ENCODE measurements at regions not wholly inside any gene's neighbourhood (a gene's known extent, or its start where the extent isn't known, plus 50 kb on each side); places are given as distances from the start of the nearest gene placed in this dataset.

- CTCF ChIA-PET: no interaction called here
- Mint-ChIP-seq H3K4me3 (no peak overlapping the region), H3K27me3 (no peaks in the 10 kb centered on the region), H3K27ac (no peak overlapping the region), H3K9me3 (ENCODE audit: low read depth) (peaks cover 2% of the 10 kb centered on the region), H3K36me3 (no peaks in the 10 kb centered on the region), H3K4me1 (no peaks in the 10 kb centered on the region)
- DNase-seq (no peak), ATAC-seq (no peak)
Observed at GRCh38 chr19:27894906-27895754, 1317.8 kb downstream of the UQCRFS1 start.

- no peak overlapping the region for H3K27ac Mint-ChIP-seq
- no peaks in the 10 kb centered on the region for H3K4me1 Mint-ChIP-seq
- H3K9me3 Mint-ChIP-seq (ENCODE audit: low read depth): peaks cover 4% of the 10 kb centered on the region
- H3K27me3 Mint-ChIP-seq: no peaks in the 10 kb centered on the region
- CTCF ChIA-PET: no interaction called here
- no peak overlapping the region for H3K4me3 Mint-ChIP-seq
- no peaks in the 10 kb centered on the region for H3K36me3 Mint-ChIP-seq
- no peak for ATAC-seq
- no peak for DNase-seq
Observed at GRCh38 chr19:27892500-27892899, 1320.5 kb downstream of the UQCRFS1 start.

- Mint-ChIP-seq H3K9me3 (ENCODE audit: low read depth) (peaks cover 4% of the 10 kb centered on the region), H3K4me1 (no peaks in the 10 kb centered on the region), H3K27me3 (no peaks in the 10 kb centered on the region), H3K27ac (no peak overlapping the region), H3K36me3 (no peaks in the 10 kb centered on the region), H3K4me3 (no peak overlapping the region)
- CTCF ChIA-PET: no interaction called here
- DNase-seq (no peak), ATAC-seq (no peak)
Observed at GRCh38 chr19:27891411-27891810, 1321.5 kb downstream of the UQCRFS1 start.

GRCh38 chr19:27890696-27891095, 1322.3 kb downstream of the UQCRFS1 start:
- Mint-ChIP-seq H3K9me3 (ENCODE audit: low read depth) (peaks cover 5% of the 10 kb centered on the region), H3K4me1 (no peaks in the 10 kb centered on the region), H3K36me3 (no peaks in the 10 kb centered on the region), H3K27ac (no peak overlapping the region), H3K27me3 (no peaks in the 10 kb centered on the region), H3K4me3 (no peak overlapping the region)
- ATAC-seq: no peak
- CTCF ChIA-PET: no interaction called here
- no peak for DNase-seq

- DNase-seq (no peak), ATAC-seq (no peak)
- H3K36me3 Mint-ChIP-seq: no peaks in the 10 kb centered on the region
- no peak overlapping the region for H3K27ac Mint-ChIP-seq
- H3K4me1 Mint-ChIP-seq: no peaks in the 10 kb centered on the region
- H3K4me3 Mint-ChIP-seq: no peak overlapping the region
- no peaks in the 10 kb centered on the region for H3K27me3 Mint-ChIP-seq
- H3K9me3 Mint-ChIP-seq (ENCODE audit: low read depth): peaks cover 7% of the 10 kb centered on the region
- CTCF ChIA-PET: no interaction called here
Observed at GRCh38 chr19:27890206-27890605, 1322.7 kb downstream of the UQCRFS1 start.

GRCh38 chr19:27889156-27889555, 1323.8 kb downstream of the UQCRFS1 start:
- H3K36me3 Mint-ChIP-seq: no peaks in the 10 kb centered on the region
- no peak for DNase-seq
- peaks cover 7% of the 10 kb centered on the region for H3K9me3 Mint-ChIP-seq (ENCODE audit: low read depth)
- no peak overlapping the region for H3K27ac Mint-ChIP-seq
- ATAC-seq: no peak
- CTCF ChIA-PET: no interaction called here
- no peak overlapping the region for H3K4me3 Mint-ChIP-seq
- H3K27me3 Mint-ChIP-seq: no peaks in the 10 kb centered on the region
- H3K4me1 Mint-ChIP-seq: no peaks in the 10 kb centered on the region

- ATAC-seq (no peak), DNase-seq (no peak)
- Mint-ChIP-seq H3K27ac (no peak overlapping the region), H3K9me3 (ENCODE audit: low read depth) (peaks cover 7% of the 10 kb centered on the region), H3K36me3 (no peaks in the 10 kb centered on the region), H3K4me1 (no peaks in the 10 kb centered on the region), H3K27me3 (no peaks in the 10 kb centered on the region), H3K4me3 (no peak overlapping the region)
- CTCF ChIA-PET: no interaction called here
Observed at GRCh38 chr19:27887946-27888345, 1325.0 kb downstream of the UQCRFS1 start.

GRCh38 chr19:27885359-27885758, 1327.6 kb downstream of the UQCRFS1 start:
- Mint-ChIP-seq H3K4me1 (no peaks in the 10 kb centered on the region), H3K36me3 (no peaks in the 10 kb centered on the region), H3K27ac (no peak overlapping the region)

GRCh38 chr19:27884376-27884775, 1328.6 kb downstream of the UQCRFS1 start:
- CTCF ChIA-PET: no interaction called here
- no peak for DNase-seq
- Mint-ChIP-seq H3K36me3 (no peaks in the 10 kb centered on the region), H3K9me3 (ENCODE audit: low read depth) (peaks cover 5% of the 10 kb centered on the region), H3K4me1 (no peaks in the 10 kb centered on the region), H3K27ac (no peak overlapping the region), H3K4me3 (no peak overlapping the region), H3K27me3 (no peaks in the 10 kb centered on the region)
- ATAC-seq: no peak

More at GRCh38 chr19:27885359-27885758, 1327.6 kb downstream of the UQCRFS1 start:
- no peak overlapping the region for H3K4me3 Mint-ChIP-seq
- CTCF ChIA-PET: no interaction called here
- DNase-seq: no peak
- no peaks in the 10 kb centered on the region for H3K27me3 Mint-ChIP-seq
- H3K9me3 Mint-ChIP-seq (ENCODE audit: low read depth): peaks cover 5% of the 10 kb centered on the region
- no peak for ATAC-seq

GRCh38 chr19:27881213-27881612, 1331.7 kb downstream of the UQCRFS1 start:
- no peaks in the 10 kb centered on the region for H3K36me3 Mint-ChIP-seq

GRCh38 chr19:27876976-27877512, 1335.9 kb downstream of the UQCRFS1 start:
- H3K36me3 Mint-ChIP-seq: no peaks in the 10 kb centered on the region
- ATAC-seq (no peak), DNase-seq (no peak)
- H3K27me3 Mint-ChIP-seq: no peaks in the 10 kb centered on the region
- H3K9me3 Mint-ChIP-seq (ENCODE audit: low read depth): peaks cover 11% of the 10 kb centered on the region
- no peak overlapping the region for H3K27ac Mint-ChIP-seq
- CTCF ChIA-PET: no interaction called here
- H3K4me1 Mint-ChIP-seq: no peaks in the 10 kb centered on the region
- no peak overlapping the region for H3K4me3 Mint-ChIP-seq

More at GRCh38 chr19:27881213-27881612, 1331.7 kb downstream of the UQCRFS1 start:
- Mint-ChIP-seq H3K4me1 (no peaks in the 10 kb centered on the region), H3K9me3 (ENCODE audit: low read depth) (peaks cover 6% of the 10 kb centered on the region), H3K4me3 (no peak overlapping the region), H3K27me3 (no peaks in the 10 kb centered on the region), H3K27ac (no peak overlapping the region)
- no peak for ATAC-seq
- no peak for DNase-seq
- CTCF ChIA-PET: no interaction called here

- H3K27ac Mint-ChIP-seq: no peak overlapping the region
- H3K27me3 Mint-ChIP-seq: no peaks in the 10 kb centered on the region
- DNase-seq (no peak), ATAC-seq (no peak)
- no peaks in the 10 kb centered on the region for H3K4me1 Mint-ChIP-seq
- no peak overlapping the region for H3K4me3 Mint-ChIP-seq
- peaks cover 11% of the 10 kb centered on the region for H3K9me3 Mint-ChIP-seq (ENCODE audit: low read depth)
- CTCF ChIA-PET: no interaction called here
- H3K36me3 Mint-ChIP-seq: no peaks in the 10 kb centered on the region
Observed at GRCh38 chr19:27876489-27876888, 1336.5 kb downstream of the UQCRFS1 start.

- CTCF ChIA-PET: no interaction called here
- no peak overlapping the region for H3K4me3 Mint-ChIP-seq
- peaks cover 11% of the 10 kb centered on the region for H3K9me3 Mint-ChIP-seq (ENCODE audit: low read depth)
- no peaks in the 10 kb centered on the region for H3K27me3 Mint-ChIP-seq
- no peak overlapping the region for H3K27ac Mint-ChIP-seq
- H3K4me1 Mint-ChIP-seq: no peaks in the 10 kb centered on the region
- no peaks in the 10 kb centered on the region for H3K36me3 Mint-ChIP-seq
- no peak for DNase-seq
- no peak for ATAC-seq
Observed at GRCh38 chr19:27872370-27872769, 1340.6 kb downstream of the UQCRFS1 start.

- no peaks in the 10 kb centered on the region for H3K27me3 Mint-ChIP-seq
- no peak overlapping the region for H3K27ac Mint-ChIP-seq
- ATAC-seq (no peak), DNase-seq (no peak)
- H3K9me3 Mint-ChIP-seq (ENCODE audit: low read depth): peaks cover 17% of the 10 kb centered on the region
- H3K36me3 Mint-ChIP-seq: no peaks in the 10 kb centered on the region
- CTCF ChIA-PET: no interaction called here
- H3K4me3 Mint-ChIP-seq: no peak overlapping the region
- no peaks in the 10 kb centered on the region for H3K4me1 Mint-ChIP-seq
Observed at GRCh38 chr19:27870293-27870692, 1342.7 kb downstream of the UQCRFS1 start.
